GM19463 (cell line): ENCODE measurements at regions not wholly inside any gene's neighbourhood (a gene's known extent, or its start where the extent isn't known, plus 50 kb on each side); places are given as distances from the start of the nearest gene placed in this dataset.
"Not testable (repeated sequence)": the region's sequence is repeated elsewhere in the genome, so short reads cannot be mapped to it uniquely, and the experiment has no call there.

Experiments
- ATAC-seq: cut with Tn5 transposase; IDR thresholded peaks from one replicate; pipeline ENCODE4 v1.9.1; 2021; ENCODE audit warnings: mild to moderate bottlenecking, moderate library complexity; ENCODE audit not compliant: unreplicated experiment

DNA sequence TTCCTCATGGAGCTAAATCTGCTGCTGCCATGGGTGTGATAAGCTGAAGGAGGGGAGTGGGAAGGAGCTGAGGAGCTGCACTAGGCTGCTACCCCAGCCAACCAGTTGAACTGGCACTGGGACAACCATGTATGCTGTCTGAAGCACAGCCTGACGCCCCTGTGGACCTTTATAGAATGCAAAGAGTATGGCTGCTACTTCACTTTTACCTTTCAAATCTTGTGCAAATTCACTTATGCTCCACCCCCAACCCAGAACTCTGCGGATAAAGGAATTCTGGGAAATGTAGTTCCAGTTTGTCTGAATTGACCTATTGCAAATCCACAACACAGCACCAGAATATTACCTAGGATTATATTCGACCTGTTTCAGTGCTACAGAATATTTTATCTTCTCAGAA is 217.4 kb upstream of the SLC35B3 start:
- no peak for ATAC-seq

DNA sequence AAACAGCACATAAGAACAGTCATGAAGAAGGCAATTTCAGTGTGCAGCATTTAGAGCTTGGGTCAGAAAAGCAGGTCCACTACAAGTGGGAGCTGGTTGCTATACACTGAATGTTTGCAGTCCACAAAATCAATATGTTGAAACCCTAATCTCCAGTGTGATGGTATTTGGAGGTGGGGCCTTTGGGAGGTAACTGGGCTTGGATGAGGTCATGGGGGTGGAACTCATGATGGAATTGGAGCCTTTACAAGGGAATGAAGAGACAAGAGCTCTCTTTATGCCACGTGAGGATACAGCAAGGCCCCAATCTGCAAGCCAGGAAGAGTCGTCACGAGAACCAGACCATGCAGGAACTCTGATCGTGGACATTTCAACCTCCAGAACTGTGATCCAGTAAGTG is 216.7 kb upstream of the SLC35B3 start:
- ATAC-seq = no peak

DNA sequence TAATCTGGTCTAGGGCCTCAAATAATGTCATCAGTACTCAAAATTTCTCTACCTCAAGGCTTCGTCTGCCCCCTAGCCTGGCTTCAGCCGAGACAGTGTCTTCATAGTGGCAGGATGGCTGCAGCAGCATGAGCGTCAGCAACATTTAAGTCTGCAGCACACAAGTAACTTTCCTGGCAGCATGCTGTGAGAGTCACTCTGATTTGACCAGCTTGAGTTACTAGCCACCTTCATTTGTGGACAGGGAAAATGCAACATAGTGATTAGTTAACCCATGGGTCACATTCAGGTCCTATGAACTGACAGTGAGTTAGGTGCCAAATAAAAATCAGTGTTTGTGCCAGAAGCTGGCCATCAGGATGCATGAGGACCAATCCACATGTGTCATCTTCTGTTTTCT is 209.9 kb upstream of the SLC35B3 start:
- ATAC-seq = no peak

DNA sequence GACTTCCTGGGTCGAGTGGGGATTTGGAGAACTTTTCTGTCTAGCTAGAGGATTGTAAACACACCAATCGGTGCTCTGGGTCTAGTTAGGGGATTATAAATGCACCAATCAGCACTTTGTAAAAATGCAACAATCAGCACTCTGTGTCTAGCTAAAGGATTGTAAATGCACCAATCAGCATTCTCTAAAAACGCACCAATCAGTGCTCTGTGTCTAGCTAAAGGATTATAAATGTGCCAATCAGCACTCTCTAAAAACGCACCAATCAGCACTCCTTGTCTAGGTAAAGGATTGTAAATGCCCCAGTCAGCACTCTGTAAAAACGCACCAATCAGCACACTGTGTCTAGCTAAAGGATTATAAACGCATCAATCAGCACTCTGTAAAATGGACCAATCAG is 209.0 kb upstream of the SLC35B3 start:
- ATAC-seq = no peak

DNA sequence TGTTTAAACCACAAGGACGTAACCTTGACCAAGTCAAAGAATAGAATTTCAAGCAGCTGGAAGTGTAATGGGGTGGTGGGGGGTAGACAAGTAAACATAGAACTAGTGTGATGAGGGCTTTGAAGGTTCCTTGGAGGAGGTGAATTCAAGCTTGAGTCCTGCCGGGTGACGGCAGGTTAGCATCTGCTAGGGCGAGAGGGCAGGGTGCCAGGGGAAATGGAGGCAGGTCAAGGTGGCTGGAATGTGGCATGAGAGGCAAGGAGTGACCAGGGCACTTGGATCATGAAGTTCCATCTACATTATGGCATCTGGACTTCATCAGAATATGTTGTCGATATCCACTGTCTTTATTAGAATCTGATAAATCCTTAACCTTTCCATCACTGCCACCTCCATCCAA is 207.5 kb upstream of the SLC35B3 start:
- ATAC-seq = no peak

DNA sequence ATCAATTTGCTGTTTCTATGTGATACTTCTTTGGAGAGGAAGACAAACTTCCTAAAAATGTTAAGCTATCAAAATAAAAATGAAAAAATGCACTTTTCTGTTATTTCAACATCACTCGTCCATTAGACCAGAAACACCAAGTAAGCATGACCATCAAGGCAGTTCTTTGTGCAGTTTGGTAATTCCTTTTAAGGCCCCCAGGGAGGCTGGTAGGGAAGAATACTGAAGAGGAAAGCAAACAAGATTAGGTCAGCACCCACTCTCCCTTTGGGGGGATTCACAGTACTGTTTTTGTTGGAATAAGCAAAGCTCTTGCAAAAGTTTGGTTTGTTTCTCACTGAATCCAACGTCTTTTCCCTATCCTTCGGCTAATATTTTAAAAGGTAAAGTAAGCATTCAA is 206.8 kb upstream of the SLC35B3 start:
- no peak for ATAC-seq

DNA sequence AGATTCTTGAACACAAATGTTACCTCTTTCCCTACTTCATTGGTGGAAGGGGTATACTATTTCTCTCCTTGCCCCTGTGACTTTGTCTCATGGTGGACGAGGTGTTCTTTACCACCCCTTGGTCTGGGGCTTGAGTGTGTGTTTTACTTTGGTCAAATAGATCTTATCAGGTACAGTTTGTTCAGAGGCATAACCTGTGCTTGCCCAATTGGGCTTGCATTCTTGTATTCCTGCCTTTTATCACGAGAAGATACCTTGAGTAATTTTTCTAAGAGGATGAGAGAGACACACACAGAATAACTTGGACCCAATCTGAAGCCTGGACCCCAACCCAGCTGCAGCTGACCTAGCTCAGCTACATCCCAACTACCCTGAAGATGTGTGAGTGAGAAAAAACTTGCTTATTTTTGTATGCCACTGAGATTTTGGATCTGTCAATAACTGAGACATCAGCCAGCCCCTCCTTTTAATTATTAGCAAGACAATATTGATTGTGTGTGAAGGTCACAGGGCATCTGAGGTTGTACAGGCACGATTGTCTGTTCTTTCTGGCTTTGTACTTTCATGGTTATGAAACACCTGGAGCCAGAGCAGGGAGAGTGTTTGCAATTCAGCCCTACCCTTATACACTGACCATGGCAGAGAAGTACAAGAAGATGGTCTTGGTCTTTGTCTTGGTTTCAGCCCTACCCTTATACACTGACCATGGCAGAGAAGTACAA is 204.7 kb upstream of the SLC35B3 start:
- ATAC-seq = no peak

DNA sequence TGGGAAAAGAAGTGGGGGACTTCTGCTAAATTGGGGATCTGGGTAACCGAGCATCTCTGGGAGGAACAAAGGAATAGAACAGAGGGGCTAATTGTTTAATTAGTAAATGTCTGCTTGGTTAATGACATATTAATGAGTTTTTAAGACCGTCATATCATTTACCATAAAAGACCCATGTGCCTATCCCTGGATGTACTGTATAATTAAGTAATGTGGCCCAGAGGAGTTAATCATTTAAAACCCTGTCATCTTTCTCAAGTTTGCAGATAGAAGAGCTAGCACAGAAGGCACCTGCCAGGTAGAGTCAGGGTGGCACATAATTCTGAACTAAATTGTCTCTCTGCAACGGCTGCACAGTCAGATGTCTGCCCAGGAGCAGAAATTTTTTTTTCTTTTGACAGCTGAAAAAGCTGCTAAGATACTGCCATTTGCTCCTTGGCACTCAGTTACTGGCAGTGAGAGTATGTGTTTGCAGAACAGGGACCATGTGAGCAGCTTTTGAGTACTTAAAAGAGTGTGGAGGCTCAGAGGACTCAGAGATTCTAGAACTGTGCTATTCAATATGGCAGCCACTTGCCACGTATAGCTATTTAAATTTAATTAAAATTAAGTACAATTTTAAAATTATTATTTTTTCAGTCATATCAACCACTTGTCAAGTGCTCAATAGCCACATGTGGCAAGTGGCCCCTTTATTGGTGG is 202.7 kb upstream of the SLC35B3 start:
- no peak for ATAC-seq

DNA sequence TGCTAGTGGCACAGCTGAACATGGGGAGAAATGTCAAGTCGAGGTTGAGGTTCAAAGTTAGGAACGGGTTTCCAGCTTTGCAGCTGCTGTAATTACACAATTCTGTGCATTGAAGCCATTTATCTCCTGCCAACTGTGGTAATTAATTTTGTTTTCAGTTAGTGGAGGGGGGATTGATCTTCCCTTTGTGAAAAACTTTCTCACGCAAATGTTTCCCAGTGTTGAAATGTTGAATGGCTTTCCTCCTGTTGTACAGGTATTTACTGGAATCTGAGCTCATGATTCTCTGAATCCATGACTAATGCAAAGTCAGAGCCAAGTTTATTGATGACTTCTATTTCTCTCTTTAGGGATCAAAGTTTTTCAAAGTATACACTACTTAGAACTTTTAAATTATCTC is 198.4 kb upstream of the SLC35B3 start:
- no peak for ATAC-seq

DNA sequence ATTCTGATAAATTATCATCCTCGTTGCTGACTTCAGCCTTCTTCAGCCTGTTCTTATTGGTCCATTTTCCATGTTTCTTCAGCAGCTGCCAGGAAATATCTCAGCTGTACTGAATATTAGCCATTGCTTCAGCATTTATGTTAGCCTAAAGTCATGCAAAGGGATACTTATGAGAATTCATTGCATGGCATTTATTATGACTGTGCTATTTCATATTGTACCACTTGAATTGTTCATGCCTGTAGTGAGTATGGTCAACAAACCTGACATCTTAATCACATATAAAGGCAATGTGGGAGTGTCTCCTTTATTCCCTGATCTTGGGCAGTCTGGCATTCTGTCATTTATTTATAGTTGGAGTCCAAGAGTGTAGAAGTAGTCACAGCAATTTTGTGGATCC is 193.4 kb upstream of the SLC35B3 start:
- no peak for ATAC-seq

DNA sequence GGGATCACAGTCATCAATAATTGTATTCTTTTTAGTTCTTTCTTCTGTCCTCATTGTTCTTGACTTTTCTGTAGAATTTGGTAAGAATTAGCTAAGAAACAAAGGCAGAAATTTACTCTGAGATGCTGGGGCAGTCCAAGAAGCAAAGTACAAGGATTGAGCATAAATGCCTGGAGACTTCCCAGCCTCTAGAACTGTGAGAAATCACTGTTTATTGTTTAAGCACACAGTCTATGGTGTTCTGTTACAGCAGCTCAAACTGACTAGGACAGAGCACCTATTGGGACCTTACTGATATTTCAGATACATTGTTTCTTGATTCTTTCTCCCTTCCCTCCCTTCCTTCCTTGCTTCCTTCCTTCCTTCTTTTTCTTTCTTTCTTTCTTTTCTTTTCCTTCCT is 192.7 kb upstream of the SLC35B3 start:
- ATAC-seq = no peak

DNA sequence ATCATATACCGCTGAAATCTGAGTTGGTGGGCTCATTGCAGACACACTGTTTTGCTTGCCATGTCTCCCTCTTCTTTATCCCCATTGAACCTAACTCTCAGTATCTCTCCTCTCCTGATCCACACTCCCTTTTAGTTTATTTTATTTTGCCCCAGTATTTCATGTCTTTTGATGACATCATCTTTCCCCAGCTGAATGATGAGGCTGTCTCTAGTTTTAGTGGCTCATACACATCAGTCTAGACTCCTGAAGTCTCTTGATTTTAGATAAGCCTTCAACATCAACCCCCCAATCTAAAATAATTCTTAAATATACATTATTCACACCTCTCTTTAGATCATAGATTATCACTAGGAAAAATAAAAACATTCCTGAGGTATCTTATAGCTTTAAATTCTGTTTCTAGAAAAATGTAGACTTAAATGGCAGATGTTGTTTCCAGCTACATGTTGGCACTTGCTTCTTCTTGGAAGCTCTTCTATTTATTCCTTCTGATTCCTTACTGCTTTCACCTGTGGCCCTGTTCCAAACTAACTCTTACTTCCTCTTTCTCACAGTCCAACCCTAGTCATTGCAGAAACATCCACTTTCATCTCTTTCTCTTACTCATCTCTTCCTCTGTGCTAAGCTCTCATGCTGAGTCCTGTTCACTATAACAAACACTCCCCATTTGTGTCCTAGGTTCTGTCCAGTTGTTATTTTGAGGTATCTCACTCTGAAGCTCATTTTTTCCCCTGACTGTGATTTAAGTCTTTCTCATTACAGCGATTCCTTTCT is 191.9 kb upstream of the SLC35B3 start:
- ATAC-seq = no peak

DNA sequence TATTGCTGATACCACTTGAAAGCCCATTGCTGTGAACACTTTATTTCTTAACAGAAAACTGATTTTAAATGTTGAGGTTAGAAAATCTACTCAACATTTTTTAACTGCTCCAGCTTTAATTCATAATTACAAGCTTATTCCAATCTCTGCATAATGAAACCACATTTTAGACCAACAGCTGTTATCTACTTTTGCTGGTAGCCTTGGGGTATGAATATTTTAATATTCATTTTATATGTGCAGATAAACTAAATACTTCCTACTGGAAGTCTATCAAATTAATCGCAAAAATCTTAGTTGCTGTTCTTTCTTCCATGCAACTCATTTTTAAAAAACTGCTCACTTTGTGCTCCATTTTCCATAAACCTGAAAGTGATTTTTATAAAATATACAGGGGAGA is 189.3 kb upstream of the SLC35B3 start:
- no peak for ATAC-seq

DNA sequence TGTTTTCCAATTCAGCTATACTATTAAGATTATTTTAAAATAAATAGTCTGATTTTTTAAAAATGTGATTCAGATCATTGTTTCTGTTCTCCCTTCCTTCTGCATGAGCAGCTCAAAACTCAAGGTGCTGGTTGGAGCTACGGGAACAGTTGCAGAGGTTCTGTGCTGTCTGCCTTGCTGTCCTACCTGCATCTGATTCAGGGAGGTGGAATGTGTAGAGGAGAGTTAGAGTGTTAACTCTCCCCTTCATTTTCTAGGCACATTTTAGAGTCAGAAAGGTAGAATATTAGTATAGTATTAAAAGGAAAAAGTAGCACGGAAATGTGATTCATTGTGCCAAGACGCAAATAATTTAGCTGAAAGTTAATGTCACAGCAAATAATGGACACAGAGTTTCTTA is 188.1 kb upstream of the SLC35B3 start:
- ATAC-seq = no peak

DNA sequence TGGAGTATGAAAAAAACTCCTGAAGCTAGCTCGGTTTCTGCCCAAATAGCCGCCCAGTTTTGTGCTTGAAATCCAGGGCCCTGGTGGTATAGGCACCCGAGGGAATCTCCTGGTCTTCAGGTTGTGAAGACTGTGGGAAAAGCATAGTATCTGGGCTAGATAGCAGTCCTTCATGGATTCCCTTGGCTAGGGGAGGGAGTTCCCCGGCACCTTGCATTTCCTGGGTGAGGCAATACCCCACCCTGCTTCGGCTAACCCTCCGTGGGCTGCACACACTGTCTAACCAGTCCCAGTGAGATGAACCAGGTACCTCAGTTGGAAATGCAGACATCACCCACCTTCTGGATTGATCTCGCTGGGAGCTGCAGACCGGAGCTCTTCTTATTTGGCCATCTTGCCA is 184.5 kb upstream of the SLC35B3 start:
- ATAC-seq = no peak

DNA sequence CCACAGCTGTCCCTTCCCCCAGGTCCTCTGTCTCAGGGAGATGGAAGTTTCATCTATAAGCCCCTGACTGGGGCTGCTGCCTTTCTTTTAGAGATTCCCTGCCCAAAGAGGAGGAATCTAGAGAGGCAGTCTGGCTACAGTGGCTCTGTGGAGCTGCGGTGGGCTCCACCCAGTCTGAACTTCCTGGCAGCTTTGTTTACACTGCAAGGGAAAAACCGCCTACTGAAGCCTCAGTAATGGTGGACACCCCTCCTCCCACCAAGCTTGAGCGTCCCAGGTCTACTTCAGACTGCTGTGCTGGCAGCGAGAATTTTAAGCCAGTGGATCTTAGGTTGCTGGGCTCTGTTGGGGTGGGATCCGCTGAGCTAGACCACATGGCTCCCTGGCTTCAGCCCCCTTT is 184.1 kb upstream of the SLC35B3 start:
- ATAC-seq = not testable (repeated sequence)

DNA sequence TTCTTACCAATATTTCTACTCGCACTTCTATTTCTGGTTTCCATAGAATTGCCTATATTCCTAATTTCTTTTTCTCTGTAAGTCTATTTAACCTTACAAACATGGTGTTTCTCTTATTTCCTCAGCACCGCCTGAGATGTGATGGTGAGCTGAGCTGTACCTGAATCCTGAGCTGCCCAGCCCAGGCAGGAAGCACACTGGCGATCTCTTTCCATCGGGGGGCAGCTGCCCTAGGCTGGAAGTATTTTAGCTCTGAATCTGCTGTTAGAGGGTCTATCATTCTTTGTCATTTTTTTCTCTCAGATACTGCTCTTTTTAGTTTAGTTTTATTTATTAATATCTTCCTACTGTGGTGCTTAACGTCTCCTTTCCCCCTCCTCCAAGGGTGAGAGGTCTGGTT is 173.4 kb upstream of the SLC35B3 start:
- ATAC-seq = no peak

DNA sequence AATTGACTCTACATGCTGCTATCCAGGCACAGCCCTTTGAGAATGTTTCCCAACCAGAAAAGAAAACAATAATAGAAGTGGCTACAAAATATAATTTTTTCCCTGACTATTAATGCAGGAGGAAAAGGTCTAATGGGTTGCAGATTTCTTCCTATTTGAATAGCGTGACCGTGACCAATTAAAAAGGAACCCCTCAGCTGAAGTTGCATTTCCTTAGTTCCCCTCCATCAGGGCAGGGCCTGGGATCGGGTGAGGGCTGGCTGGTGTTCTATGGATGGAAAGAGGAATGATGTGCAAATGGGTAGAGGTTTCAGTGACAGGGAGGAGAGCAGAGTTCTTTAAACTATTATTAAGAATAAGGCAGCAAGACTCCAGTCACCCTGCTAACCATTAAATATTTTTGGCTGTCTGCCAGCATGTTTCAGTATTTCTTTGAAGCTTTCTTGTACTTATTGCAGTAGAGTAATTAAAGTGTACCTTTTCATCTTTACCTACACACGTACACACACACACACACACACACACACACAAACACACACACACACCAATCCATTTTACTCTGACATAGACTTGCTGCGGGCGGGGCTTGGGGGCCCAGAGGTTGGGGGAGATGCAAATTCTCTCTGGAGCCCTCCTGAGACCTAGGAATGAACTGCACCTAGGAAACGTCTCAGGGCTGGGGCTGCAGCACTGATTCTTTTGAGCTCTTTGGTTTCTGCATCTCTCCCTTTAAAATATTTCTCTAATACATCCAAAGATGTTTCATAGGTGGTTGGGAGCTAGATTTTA is 154.8 kb upstream of the SLC35B3 start:
- no peak for ATAC-seq

DNA sequence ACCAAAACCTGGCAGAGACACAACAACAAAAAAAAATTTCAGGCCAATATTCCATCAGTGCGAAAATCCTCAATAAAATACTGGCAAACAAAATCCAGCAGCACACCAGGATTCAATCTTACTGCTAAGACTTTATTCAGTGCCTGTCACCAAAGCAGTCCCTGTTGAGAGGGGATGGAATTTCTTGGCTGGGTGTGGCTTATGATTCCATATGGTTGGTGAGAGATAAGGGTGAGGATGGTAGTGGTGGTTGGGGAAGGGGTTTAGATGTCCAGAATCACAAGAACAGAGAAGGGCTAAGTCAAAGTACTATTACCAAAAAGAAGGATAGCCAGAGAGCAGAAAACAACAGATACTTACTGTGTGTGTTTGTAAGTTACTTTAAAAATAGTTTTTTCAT is 152.8 kb upstream of the SLC35B3 start:
- no peak for ATAC-seq

DNA sequence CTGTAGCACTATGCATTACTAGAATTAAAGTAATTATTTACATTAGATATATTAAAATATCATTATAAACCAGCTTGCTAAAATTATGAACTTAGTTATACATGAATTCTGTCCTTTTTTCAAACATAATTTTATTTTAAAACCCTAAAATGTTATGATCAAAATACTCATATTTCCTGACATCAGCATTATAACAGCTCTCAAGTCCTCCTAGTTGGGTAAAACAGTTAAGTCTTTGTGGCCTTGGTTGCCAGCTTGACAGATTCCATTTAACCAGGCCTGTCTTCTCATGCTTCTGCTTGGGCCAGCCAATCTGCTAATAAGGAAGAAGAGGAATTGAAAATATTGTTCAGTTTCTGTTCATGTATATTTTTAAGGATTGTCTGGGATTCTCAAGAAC is 147.9 kb upstream of the SLC35B3 start:
- no peak for ATAC-seq

DNA sequence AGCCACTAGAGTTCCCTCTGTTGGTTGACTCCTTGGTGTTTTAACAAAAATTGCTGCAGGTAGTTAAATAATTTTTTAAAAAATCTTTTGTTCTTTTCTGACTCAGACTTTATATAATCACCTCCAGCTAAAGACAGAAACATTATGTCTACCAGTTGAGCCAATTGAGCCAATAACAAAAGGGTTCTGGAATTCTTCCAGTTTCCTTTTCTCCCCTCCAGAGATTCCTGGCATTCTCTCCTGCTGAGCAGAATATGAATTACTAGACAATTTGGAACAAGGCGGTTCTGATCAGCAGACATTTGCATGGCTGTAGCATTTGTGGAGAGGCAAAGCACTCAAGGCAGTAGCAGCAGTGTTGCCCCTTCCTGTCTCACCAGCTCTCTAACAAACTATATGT is 144.0 kb upstream of the SLC35B3 start:
- no peak for ATAC-seq
